Activated CD4-positive, alpha-beta T cell treated with anti-CD3 and anti-CD28 coated beads, Interleukin-2, amount 10 ng/mL, durations not matched to agents 24 days and 14 days (primary cell): ENCODE measurements at regions not wholly inside any gene's neighbourhood (a gene's known extent, or its start where the extent isn't known, plus 50 kb on each side); places are given as distances from the start of the nearest gene placed in this dataset.
"Not testable (repeated sequence)": the region's sequence is repeated elsewhere in the genome, so short reads cannot be mapped to it uniquely, and the experiment has no call there.

Experiments
- DNase-seq: peaks from one replicate; pipeline ENCODE4 v3.0.0; 2022
- H3K27ac Mint-ChIP-seq: one replicate; pipeline ENCODE4 v1.8.0; 2022; ENCODE audit warnings: mild to moderate bottlenecking, mixed read lengths
- H3K27me3 Mint-ChIP-seq: one replicate; pipeline ENCODE4 v1.8.0; 2022; ENCODE audit warnings: mixed read lengths
- H3K36me3 Mint-ChIP-seq: one replicate; pipeline ENCODE4 v1.8.0; 2022; ENCODE audit warnings: low read depth, mild to moderate bottlenecking, mixed read lengths
- H3K4me1 Mint-ChIP-seq: one replicate; pipeline ENCODE4 v1.8.0; 2021; ENCODE audit warnings: mixed read lengths
- H3K4me3 Mint-ChIP-seq: one replicate; pipeline ENCODE4 v1.8.0; 2022; ENCODE audit warnings: mild to moderate bottlenecking, moderate library complexity, mixed read lengths
- H3K9me3 Mint-ChIP-seq: one replicate; pipeline ENCODE4 v1.8.0; 2021; ENCODE audit warnings: mixed read lengths
- intact Hi-C: fragments of 100-400 bp; cut with micrococcal nuclease; formaldehyde crosslinking; loops from one replicate; pipeline ENCODE4 v1.15.1; 2023

DNA sequence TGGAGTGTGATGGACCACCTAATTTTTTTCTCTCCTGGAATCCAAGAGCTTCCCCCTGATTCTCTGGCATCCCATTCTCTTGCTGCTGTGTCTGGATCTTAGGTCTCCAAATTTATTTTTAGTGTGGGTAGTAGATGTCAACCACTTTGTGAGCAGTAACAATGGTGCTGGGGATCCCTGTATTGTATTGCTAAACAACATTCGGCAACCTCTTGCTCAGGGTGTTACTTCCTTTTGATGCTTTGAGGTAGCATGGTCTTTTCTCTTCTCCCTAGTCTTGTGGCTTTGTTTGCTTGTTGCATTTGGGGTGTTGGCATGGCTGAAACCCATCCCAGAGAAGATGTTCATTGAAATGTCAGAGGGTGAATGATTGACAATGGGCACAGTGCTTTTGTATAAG, 737.4 kb downstream of the BCL11A start:
- no peak overlapping the region for H3K27ac Mint-ChIP-seq
- no peaks in the 10 kb centered on the region for H3K27me3 Mint-ChIP-seq
- H3K4me1 Mint-ChIP-seq = no peaks in the 10 kb centered on the region
- H3K4me3 Mint-ChIP-seq = no peak overlapping the region
- no peaks in the 10 kb centered on the region for H3K36me3 Mint-ChIP-seq
- no peaks in the 10 kb centered on the region for H3K9me3 Mint-ChIP-seq
- no peak for DNase-seq
- intact Hi-C loops = no loop called here

DNA sequence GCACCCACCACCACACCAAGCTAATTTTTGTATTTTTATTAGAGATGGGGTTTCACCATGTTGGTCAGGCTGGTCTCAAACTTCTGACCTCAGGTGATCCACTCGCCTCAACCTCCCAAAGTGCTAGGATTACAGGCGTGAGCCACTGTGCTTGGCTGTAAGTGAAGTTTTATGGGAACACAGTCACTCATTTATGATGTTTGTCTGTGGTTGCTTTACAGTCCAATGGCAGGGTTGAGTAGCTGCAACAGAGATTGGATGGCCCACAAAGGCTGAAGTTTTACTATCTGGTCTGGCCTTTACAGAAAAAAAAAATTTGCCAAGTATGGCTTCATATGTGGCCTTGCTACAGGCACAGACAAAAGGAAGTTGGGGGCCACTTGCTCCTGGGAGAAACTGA, 743.2 kb downstream of the BCL11A start:
- H3K9me3 Mint-ChIP-seq, DNase-seq, H3K4me1 Mint-ChIP-seq, H3K4me3 Mint-ChIP-seq, H3K36me3 Mint-ChIP-seq, intact Hi-C loops, H3K27me3 Mint-ChIP-seq, H3K27ac Mint-ChIP-seq: not testable (repeated sequence)

DNA sequence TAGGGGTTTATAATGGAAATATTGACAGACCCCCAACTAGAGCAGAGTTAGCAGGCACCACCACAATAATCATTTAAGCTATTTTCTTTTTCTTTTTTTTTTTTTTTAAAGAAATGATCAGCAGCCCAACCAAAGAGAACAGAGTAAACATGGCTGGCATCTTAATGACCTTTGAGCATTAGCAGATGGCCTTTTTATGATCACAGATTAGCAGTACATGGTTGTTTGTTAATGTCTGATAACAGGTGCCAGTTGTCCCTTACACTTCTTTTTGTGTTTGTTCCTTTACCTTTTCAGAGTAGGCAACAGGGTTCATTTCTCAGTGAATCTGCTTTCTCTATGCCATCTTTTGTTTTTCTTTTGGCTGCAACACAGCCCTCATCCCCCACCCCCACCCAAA, 747.0 kb downstream of the BCL11A start:
- intact Hi-C loops = no loop called here
- no peak for DNase-seq
- no peaks in the 10 kb centered on the region for H3K4me1 Mint-ChIP-seq

GRCh38 chr2:59804732-59805131, 748.7 kb downstream of the BCL11A start:
- no peak overlapping the region for H3K4me3 Mint-ChIP-seq
- H3K27me3 Mint-ChIP-seq = no peaks in the 10 kb centered on the region
- intact Hi-C loops = no loop called here
- no peaks in the 10 kb centered on the region for H3K4me1 Mint-ChIP-seq
- no peak overlapping the region for H3K27ac Mint-ChIP-seq
- no peaks in the 10 kb centered on the region for H3K9me3 Mint-ChIP-seq
- DNase-seq = no peak
- no peaks in the 10 kb centered on the region for H3K36me3 Mint-ChIP-seq

More for the DNA sequence above, 747.0 kb downstream of the BCL11A start:
- H3K27ac Mint-ChIP-seq = no peak overlapping the region
- no peaks in the 10 kb centered on the region for H3K9me3 Mint-ChIP-seq
- H3K4me3 Mint-ChIP-seq = no peak overlapping the region
- no peaks in the 10 kb centered on the region for H3K27me3 Mint-ChIP-seq
- H3K36me3 Mint-ChIP-seq = no peaks in the 10 kb centered on the region

DNA sequence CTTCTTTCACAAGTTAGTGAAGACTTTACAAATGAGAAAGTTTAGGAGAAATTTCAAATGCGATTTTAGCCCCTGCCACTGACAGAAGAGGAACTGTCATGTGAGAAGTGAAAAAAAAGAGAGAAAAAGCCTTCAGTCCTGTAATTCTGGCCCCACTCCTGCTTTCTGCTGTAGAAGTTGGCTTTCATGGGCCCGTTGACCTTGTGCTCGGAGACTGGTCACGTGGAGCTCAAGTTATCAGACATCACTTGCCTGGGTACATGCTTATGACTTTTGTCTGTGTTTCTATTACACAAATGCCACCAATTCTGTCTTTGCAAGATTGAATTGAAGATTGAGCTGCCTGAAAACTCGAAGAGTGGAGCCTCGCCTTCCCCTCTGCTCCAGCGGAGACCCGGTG, 749.9 kb downstream of the BCL11A start:
- H3K27me3 Mint-ChIP-seq = no peaks in the 10 kb centered on the region
- no peak overlapping the region for H3K27ac Mint-ChIP-seq
- no peaks in the 10 kb centered on the region for H3K4me1 Mint-ChIP-seq
- H3K9me3 Mint-ChIP-seq = no peaks in the 10 kb centered on the region
- no peaks in the 10 kb centered on the region for H3K36me3 Mint-ChIP-seq
- intact Hi-C loops = no loop called here
- no peak for DNase-seq
- no peak overlapping the region for H3K4me3 Mint-ChIP-seq

DNA sequence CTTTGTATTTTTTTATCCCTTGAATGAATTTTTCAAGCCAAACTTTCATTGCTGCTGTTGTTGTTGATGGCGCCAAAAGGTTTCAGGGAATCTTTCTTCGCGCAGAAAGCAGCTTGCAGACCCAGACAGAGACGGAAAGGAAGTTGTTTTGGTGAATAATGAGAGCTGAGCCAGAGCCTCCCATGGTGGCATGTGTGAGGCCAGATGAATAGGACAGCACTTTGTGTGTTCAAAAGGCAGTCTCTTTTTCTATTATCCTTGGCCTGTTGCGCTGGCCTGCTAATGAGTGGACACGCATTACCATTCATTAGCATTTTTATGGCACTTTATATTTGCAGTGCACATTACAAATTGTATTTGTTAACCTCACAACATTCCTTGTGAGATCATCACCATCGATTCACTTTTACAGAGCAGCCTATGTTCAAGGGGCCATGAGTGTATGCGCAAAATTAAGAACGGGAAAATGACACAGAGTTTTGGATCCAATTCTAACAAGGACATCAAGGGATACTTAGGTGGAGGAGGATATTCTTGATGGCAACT, 754.7 kb downstream of the BCL11A start:
- Mint-ChIP-seq H3K27me3 (no peaks in the 10 kb centered on the region), H3K4me1 (no peaks in the 10 kb centered on the region), H3K9me3 (no peaks in the 10 kb centered on the region), H3K36me3 (no peaks in the 10 kb centered on the region), H3K4me3 (no peak overlapping the region), H3K27ac (no peak overlapping the region)
- no peak for DNase-seq
- intact Hi-C loops = no loop called here

DNA sequence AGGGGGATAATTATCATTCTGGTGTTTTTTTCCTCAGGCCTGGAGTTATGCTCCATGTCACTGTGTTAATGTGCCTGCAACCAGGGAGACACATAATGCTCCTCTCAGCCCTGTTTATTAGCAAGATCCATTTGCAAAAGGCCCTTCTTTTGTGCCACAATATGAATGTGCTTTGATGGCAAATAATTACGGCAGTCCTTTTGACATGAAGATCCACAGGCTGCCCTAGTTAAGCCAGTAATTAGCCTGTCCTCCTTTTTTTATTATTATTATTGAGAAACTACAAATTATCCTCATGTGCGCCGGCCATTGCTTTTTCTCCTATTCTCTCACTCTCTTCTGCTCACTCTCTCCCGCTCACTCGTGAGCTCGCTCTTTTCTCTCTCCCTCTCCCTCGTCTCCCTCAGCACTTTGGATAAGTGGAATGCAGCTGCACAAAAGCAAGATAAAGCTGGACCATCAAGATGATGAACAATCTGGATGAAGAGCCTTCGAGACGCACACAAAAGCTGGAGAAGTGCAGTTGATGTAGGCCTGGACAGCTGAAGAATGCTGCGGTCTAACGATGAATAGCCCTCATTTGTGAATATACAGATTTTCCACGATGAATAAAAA, 762.3 kb downstream of the BCL11A start:
- DNase-seq = no peak
- Mint-ChIP-seq H3K9me3 (no peaks in the 10 kb centered on the region), H3K4me3 (no peak overlapping the region), H3K36me3 (no peaks in the 10 kb centered on the region), H3K27ac (no peak overlapping the region), H3K27me3 (no peaks in the 10 kb centered on the region), H3K4me1 (no peaks in the 10 kb centered on the region)
- intact Hi-C loops = no loop called here

DNA sequence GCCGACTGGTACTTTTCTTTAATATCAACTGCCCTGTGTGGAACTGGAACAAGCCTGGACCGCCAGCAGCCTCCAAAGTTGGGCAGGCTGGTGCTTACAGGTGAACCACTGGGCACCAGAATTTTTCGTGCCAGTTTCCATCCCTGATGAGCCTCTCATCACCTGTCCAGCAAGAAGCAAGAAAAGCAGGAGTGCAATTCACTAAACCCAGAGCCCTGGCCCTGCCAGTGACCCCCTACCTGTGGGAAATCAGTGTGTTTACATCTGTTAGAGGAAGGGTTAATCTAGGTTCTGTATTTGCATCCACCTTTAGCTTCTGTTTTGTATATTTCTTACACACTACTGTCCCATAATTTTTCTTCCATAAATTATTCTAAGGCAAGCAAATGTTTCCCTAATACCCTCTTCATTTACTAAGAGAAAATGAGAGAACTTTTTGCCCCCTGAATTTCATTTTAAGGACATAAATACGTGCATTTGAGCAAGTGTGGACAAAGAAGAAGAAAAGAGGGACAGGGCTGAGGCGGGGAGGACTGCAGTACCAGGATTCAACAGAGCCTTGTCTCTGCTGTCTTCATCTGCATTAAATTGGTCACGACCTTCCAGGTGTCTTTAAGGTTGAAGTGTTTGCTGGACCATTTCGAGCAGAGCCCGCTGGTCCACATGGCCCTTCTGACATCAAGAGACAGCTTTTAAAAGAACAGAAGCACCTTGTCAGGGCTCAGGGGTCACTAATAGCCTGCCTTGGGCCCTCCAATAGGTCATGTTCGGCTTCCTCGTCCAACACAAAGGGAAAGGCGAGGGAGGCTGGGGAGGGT, 763.1 kb downstream of the BCL11A start:
- H3K27ac Mint-ChIP-seq = no peak overlapping the region
- H3K27me3 Mint-ChIP-seq = no peaks in the 10 kb centered on the region
- no peak overlapping the region for H3K4me3 Mint-ChIP-seq
- no peaks in the 10 kb centered on the region for H3K9me3 Mint-ChIP-seq
- intact Hi-C loops = no loop called here
- no peaks in the 10 kb centered on the region for H3K36me3 Mint-ChIP-seq
- DNase-seq = no peak
- no peaks in the 10 kb centered on the region for H3K4me1 Mint-ChIP-seq

- Mint-ChIP-seq H3K27ac (no peak overlapping the region), H3K9me3 (no peaks in the 10 kb centered on the region), H3K4me1 (no peaks in the 10 kb centered on the region), H3K4me3 (no peak overlapping the region), H3K36me3 (no peaks in the 10 kb centered on the region), H3K27me3 (no peaks in the 10 kb centered on the region)
- no peak for DNase-seq
- intact Hi-C loops = no loop called here
Observed at GRCh38 chr2:59789523-59789922, 763.9 kb downstream of the BCL11A start.

- no peaks in the 10 kb centered on the region for H3K36me3 Mint-ChIP-seq
- no peak overlapping the region for H3K4me3 Mint-ChIP-seq
- DNase-seq = no peak
- no peak overlapping the region for H3K27ac Mint-ChIP-seq
- no peaks in the 10 kb centered on the region for H3K4me1 Mint-ChIP-seq
- no peaks in the 10 kb centered on the region for H3K27me3 Mint-ChIP-seq
- no peaks in the 10 kb centered on the region for H3K9me3 Mint-ChIP-seq
- intact Hi-C loops = no loop called here
Observed at GRCh38 chr2:59787095-59787494, 766.4 kb downstream of the BCL11A start.

- DNase-seq = no peak
- Mint-ChIP-seq H3K9me3 (no peaks in the 10 kb centered on the region), H3K36me3 (no peaks in the 10 kb centered on the region), H3K4me3 (no peak overlapping the region), H3K27ac (no peak overlapping the region), H3K4me1 (no peaks in the 10 kb centered on the region), H3K27me3 (no peaks in the 10 kb centered on the region)
- intact Hi-C loops = no loop called here
Observed at GRCh38 chr2:59786684-59787083, 766.8 kb downstream of the BCL11A start.

DNA sequence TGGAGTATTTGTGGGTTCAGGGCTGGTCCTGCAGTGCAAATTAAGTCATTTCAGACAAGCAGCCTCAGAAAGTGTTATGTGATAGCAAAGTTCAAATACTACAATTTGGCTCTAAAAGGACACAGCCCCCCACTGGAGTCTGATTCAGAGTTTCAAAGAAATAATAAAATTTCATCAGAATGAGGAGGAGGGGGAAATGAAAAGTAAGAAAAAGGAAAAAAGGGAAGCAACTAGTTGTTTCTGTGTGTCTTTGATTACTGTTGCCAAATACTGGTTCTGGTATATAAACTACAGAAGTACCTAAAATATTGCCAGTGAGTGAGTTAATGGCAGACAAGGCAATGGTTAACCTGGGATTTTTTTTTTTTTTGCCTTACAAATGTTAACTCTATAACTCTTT, 773.9 kb downstream of the BCL11A start:
- Mint-ChIP-seq H3K27me3 (no peaks in the 10 kb centered on the region), H3K4me1 (no peaks in the 10 kb centered on the region), H3K4me3 (no peak overlapping the region), H3K36me3 (no peaks in the 10 kb centered on the region), H3K9me3 (no peaks in the 10 kb centered on the region), H3K27ac (no peak overlapping the region)
- intact Hi-C loops = no loop called here
- no peak for DNase-seq

DNA sequence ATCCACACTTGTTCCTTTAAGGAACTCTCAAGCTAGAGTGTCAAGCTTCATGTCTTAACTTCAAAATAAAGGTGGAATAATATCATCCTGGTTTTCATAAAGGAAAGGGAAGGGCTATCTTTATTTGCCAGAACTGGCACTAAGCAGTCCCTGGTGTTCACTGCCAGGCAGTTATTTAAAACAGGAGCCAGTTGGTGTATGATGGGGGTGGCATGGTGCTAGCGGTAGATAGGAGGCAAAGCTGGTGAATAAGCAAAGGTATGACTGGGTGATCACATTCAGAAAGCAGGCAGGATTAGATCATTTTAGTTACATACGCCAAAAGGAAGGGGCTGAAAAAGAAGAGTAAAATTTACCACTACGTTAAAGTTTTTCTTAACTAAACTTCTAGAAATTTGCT, 776.3 kb downstream of the BCL11A start:
- intact Hi-C loops = no loop called here
- H3K27me3 Mint-ChIP-seq = no peaks in the 10 kb centered on the region
- H3K9me3 Mint-ChIP-seq = no peaks in the 10 kb centered on the region
- H3K4me1 Mint-ChIP-seq = no peaks in the 10 kb centered on the region
- DNase-seq = no peak
- H3K27ac Mint-ChIP-seq = no peak overlapping the region
- H3K4me3 Mint-ChIP-seq = no peak overlapping the region
- H3K36me3 Mint-ChIP-seq = no peaks in the 10 kb centered on the region

GRCh38 chr2:59776726-59777008, 776.8 kb downstream of the BCL11A start:
- H3K9me3 Mint-ChIP-seq = no peaks in the 10 kb centered on the region
- intact Hi-C loops = no loop called here
- no peak overlapping the region for H3K4me3 Mint-ChIP-seq
- no peak overlapping the region for H3K27ac Mint-ChIP-seq
- no peak for DNase-seq
- H3K36me3 Mint-ChIP-seq = no peaks in the 10 kb centered on the region
- H3K27me3 Mint-ChIP-seq = no peaks in the 10 kb centered on the region
- H3K4me1 Mint-ChIP-seq = no peaks in the 10 kb centered on the region
